CD4-positive, CD25-positive, alpha-beta regulatory T cell (primary cell): ENCODE measurements at regions not wholly inside any gene's neighbourhood (a gene's known extent, or its start where the extent isn't known, plus 50 kb on each side); places are given as distances from the start of the nearest gene placed in this dataset.

ENCODE experiments used
- ATAC-seq, 2 donors: fragments of 150-1000 bp; cut with Tn5 transposase; one replicate each; pipeline ENCODE4 v1.10.0; 2021; ENCODE audit warnings: low read depth in 2 of 2, moderate number of reproducible peaks in 2 of 2, moderate library complexity in 1 of 2
- DNase-seq, 3 donors: peaks; one replicate each; pipeline versions ENCODE4 v3.0.0 to v3.0.0-alpha.2; 2012 to 2022; ENCODE audit warnings: mixed read lengths in 1 of 3
- H3K27ac ChIP-seq: one replicate; pipeline ENCODE4 v1.7.0; 2013; ENCODE audit warnings: mild to moderate bottlenecking, low read length; ENCODE audit not compliant: insufficient read depth, poor library complexity, severe bottlenecking
- H3K27me3 ChIP-seq: one replicate; pipeline ENCODE4 v1.7.0; 2013; ENCODE audit warnings: low read length; ENCODE audit not compliant: control insufficient read depth, insufficient read depth
- H3K36me3 ChIP-seq: one replicate; pipeline ENCODE4 v1.7.0; 2013; ENCODE audit warnings: mild to moderate bottlenecking, low read length, moderate library complexity; ENCODE audit not compliant: control insufficient read depth, insufficient read depth
- H3K4me1 ChIP-seq: 2 replicates; pipeline ENCODE4 v1.7.0; 2013; ENCODE audit warnings: mild to moderate bottlenecking, low read length; ENCODE audit not compliant: insufficient read depth, control insufficient read depth, poor library complexity, severe bottlenecking
- H3K4me3 ChIP-seq: one replicate; pipeline ENCODE4 v1.7.0; 2013; ENCODE audit warnings: low read depth, mild to moderate bottlenecking, low read length, moderate library complexity
- H3K9me3 ChIP-seq, 2 experiments: 1 replicate in 1 of 2; 2 replicates in 1 of 2; pipeline ENCODE4 v1.7.0; 2013; ENCODE audit warnings: low read length in 2 of 2, mild to moderate bottlenecking in 1 of 2, moderate library complexity in 1 of 2; ENCODE audit not compliant: control insufficient read depth in 2 of 2
- H3K27ac Mint-ChIP-seq, 3 donors: one replicate each; pipeline ENCODE4 v1.8.0; 2020 to 2022; ENCODE audit warnings: mild to moderate bottlenecking in 3 of 3, mixed read lengths in 3 of 3, moderate library complexity in 2 of 3
- H3K27me3 Mint-ChIP-seq: one replicate; pipeline ENCODE4 v1.8.0; 2022; ENCODE audit warnings: mild to moderate bottlenecking, mixed read lengths
- H3K36me3 Mint-ChIP-seq: one replicate; pipeline ENCODE4 v1.8.0; 2020; ENCODE audit warnings: mixed read lengths
- H3K4me1 Mint-ChIP-seq, 4 donors: one replicate each; pipeline ENCODE4 v1.8.0; 2020 to 2022; ENCODE audit warnings: mixed read lengths in 4 of 4, mild to moderate bottlenecking in 1 of 4
- H3K4me3 Mint-ChIP-seq, 4 donors: one replicate each; pipeline ENCODE4 v1.8.0; 2020 to 2022; ENCODE audit warnings: mild to moderate bottlenecking in 4 of 4, mixed read lengths in 4 of 4, moderate library complexity in 3 of 4
- H3K9me3 Mint-ChIP-seq, 7 donors: one replicate each; pipeline ENCODE4 v1.8.0; 2020 to 2022; ENCODE audit warnings: mixed read lengths in 7 of 7, mild to moderate bottlenecking in 3 of 7, moderate library complexity in 2 of 7

DNA sequence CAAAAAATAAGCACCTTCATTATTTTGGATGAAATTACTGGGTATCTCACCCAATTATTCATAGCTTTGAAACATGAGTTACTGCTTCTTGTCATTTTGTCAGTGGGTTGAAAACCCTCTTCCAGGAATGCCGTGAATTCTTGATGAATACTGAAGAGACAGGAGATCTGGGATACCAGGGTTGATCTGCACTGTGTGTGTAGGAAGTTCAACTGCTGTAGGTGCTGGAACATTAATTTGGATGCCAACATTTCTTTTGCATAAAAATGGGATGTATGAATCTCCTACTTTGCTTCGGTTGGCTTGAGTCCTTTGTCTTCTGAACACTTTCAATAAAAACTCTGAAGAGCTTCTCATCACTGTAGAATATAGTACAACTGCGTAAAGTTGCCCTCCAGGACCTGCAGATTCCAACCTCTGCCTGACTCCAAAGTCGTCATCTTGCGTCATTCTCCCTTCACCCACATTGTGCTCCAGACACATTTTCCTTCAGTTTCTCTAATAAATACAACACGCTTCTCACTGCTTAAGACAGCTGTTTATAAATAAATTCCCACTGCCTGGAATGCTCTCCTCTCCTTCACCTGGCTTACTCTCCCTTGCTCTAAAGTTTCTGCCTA, 312.7 kb upstream of the TGFBR2 start:
- Histone ChIP-seq H3K27ac (no peak overlapping the region), H3K27me3 (peaks cover 5% of the 10 kb centered on the region), H3K4me3 (no peak overlapping the region), H3K36me3 (no peaks in the 10 kb centered on the region), H3K9me3 (no peaks in the 10 kb centered on the region), H3K4me1 (no peaks in the 10 kb centered on the region)
- H3K9me3 Mint-ChIP-seq: no peaks in the 10 kb centered on the region
- no peaks in the 10 kb centered on the region for H3K36me3 Mint-ChIP-seq
- no peak overlapping the region for H3K27ac Mint-ChIP-seq
- ATAC-seq (no peak), DNase-seq (no peak)
- no peak overlapping the region for H3K4me3 Mint-ChIP-seq
- H3K4me1 Mint-ChIP-seq: peaks cover 0 to 10% (median 6%) of the 10 kb centered on the region in 4 donors
- H3K27me3 Mint-ChIP-seq: peaks cover 6% of the 10 kb centered on the region

- H3K36me3 Mint-ChIP-seq: no peaks in the 10 kb centered on the region
- Histone ChIP-seq H3K4me3 (no peak overlapping the region), H3K9me3 (no peaks in the 10 kb centered on the region), H3K27me3 (peaks cover 5% of the 10 kb centered on the region), H3K27ac (no peak overlapping the region), H3K4me1 (no peaks in the 10 kb centered on the region), H3K36me3 (no peaks in the 10 kb centered on the region)
- H3K9me3 Mint-ChIP-seq: no peaks in the 10 kb centered on the region
- ATAC-seq (no peak), DNase-seq (no peak)
- H3K4me1 Mint-ChIP-seq: peaks cover 0 to 9% (median 4%) of the 10 kb centered on the region in 4 donors
- peaks cover 6% of the 10 kb centered on the region for H3K27me3 Mint-ChIP-seq
- no peak overlapping the region for H3K4me3 Mint-ChIP-seq
- H3K27ac Mint-ChIP-seq: no peak overlapping the region
Measured at GRCh38 chr3:30294241-30294667, 312.1 kb upstream of the TGFBR2 start.

GRCh38 chr3:30297112-30297511, 309.3 kb upstream of the TGFBR2 start:
- Mint-ChIP-seq H3K4me3 (no peak overlapping the region), H3K36me3 (no peaks in the 10 kb centered on the region), H3K9me3 (no peaks in the 10 kb centered on the region), H3K27me3 (peaks cover 6% of the 10 kb centered on the region), H3K27ac (no peak overlapping the region), H3K4me1 (peaks cover 0 to 6% (median 2%) of the 10 kb centered on the region in 4 donors)
- Histone ChIP-seq H3K27me3 (peaks cover 5% of the 10 kb centered on the region), H3K4me3 (no peak overlapping the region), H3K27ac (no peak overlapping the region), H3K9me3 (no peaks in the 10 kb centered on the region), H3K4me1 (no peaks in the 10 kb centered on the region), H3K36me3 (no peaks in the 10 kb centered on the region)
- ATAC-seq: no peak
- DNase-seq: no peak

DNA sequence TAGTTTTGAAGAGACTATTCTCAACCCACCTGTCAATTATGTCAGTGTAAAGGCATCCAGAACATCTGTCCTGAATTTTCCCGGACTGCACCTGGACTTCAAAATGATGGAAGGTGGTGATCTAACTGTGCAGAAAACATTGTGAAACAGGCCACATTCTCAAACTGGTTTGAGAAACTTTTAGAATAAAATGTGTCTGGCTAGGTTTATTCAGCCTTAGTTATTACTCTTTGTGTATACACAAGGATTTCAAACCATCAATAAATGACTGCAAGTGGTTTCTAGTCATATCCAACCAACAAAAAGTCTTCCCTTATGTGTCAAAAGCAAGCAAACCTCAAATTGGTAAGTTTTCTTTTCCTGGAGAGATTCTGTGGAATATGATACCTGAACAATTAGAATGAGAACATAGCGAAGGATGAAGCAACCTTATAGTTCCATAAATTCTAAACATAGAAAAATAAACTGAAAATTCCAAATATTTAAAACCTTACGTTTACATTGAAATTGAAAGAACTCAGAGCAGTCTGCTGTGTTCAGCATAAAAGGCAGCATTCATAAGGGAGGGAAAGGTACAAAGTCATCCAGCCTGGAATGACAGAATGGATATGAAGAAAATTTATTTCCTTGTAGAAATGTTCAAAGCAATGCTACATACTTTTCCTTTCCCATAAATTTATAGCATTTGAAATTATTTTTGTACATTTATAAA, 306.6 kb upstream of the TGFBR2 start:
- Mint-ChIP-seq H3K27me3 (no peaks in the 10 kb centered on the region), H3K36me3 (no peaks in the 10 kb centered on the region), H3K4me3 (no peak overlapping the region), H3K27ac (no peak overlapping the region), H3K9me3 (peaks cover 0 to 5% (median 0%) of the 10 kb centered on the region in 7 donors), H3K4me1 (peaks cover 0 to 5% (median 2%) of the 10 kb centered on the region in 4 donors)
- no peaks in the 10 kb centered on the region for H3K9me3 ChIP-seq
- DNase-seq (no peak), ATAC-seq (no peak)
- no peak overlapping the region for H3K4me3 ChIP-seq
- H3K4me1 ChIP-seq: no peaks in the 10 kb centered on the region
- H3K27me3 ChIP-seq: peaks cover 5% of the 10 kb centered on the region
- no peak overlapping the region for H3K27ac ChIP-seq
- H3K36me3 ChIP-seq: no peaks in the 10 kb centered on the region

- H3K27ac Mint-ChIP-seq: no peak overlapping the region
- Histone ChIP-seq H3K27ac (no peak overlapping the region), H3K9me3 (no peaks in the 10 kb centered on the region), H3K36me3 (no peaks in the 10 kb centered on the region), H3K4me3 (no peak overlapping the region), H3K27me3 (peaks cover 2% of the 10 kb centered on the region), H3K4me1 (no peaks in the 10 kb centered on the region)
- ATAC-seq (no peak), DNase-seq (no peak)
- peaks cover 0 to 5% (median 2%) of the 10 kb centered on the region in 4 donors for H3K4me1 Mint-ChIP-seq
- H3K9me3 Mint-ChIP-seq: peaks cover 0 to 5% (median 2%) of the 10 kb centered on the region in 7 donors
- H3K27me3 Mint-ChIP-seq: no peaks in the 10 kb centered on the region
- H3K4me3 Mint-ChIP-seq: no peak overlapping the region
- H3K36me3 Mint-ChIP-seq: no peaks in the 10 kb centered on the region
Measured at GRCh38 chr3:30300809-30301208, 305.6 kb upstream of the TGFBR2 start.

GRCh38 chr3:30302027-30302426, 304.4 kb upstream of the TGFBR2 start:
- Mint-ChIP-seq H3K4me3 (no peak overlapping the region), H3K27me3 (no peaks in the 10 kb centered on the region), H3K27ac (no peak overlapping the region), H3K9me3 (peaks cover 0 to 9% (median 2%) of the 10 kb centered on the region in 7 donors), H3K4me1 (peaks cover 0 to 5% (median 2%) of the 10 kb centered on the region in 4 donors), H3K36me3 (no peaks in the 10 kb centered on the region)
- ATAC-seq (no peak), DNase-seq (no peak)
- Histone ChIP-seq H3K4me3 (no peak overlapping the region), H3K9me3 (no peaks in the 10 kb centered on the region), H3K27ac (no peak overlapping the region), H3K27me3 (peaks cover 2% of the 10 kb centered on the region), H3K36me3 (no peaks in the 10 kb centered on the region), H3K4me1 (no peaks in the 10 kb centered on the region)

DNA sequence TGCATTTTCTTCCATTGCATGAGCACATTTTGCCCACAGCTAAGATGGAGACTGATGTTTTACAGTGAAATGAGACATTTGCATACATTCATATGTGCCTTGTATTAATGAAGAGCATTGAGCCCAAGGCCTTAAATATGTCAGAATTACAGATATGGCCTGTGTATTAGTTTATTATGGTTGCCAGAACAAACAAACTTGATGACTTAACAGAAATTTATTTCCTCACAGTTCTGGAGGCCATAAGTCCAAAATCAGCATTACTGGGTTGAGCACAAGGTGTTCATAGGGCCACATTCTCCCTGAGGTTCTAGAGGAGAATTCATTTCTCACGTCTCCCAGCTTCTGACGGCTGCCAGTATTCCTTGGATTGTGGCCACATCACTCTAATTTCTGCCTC, 302.6 kb upstream of the TGFBR2 start:
- Mint-ChIP-seq H3K4me1 (peaks cover 0 to 5% (median 2%) of the 10 kb centered on the region in 4 donors), H3K36me3 (no peaks in the 10 kb centered on the region), H3K27me3 (no peaks in the 10 kb centered on the region), H3K27ac (no peak overlapping the region), H3K4me3 (no peak overlapping the region), H3K9me3 (peaks cover 0 to 9% (median 2%) of the 10 kb centered on the region in 7 donors)
- no peaks in the 10 kb centered on the region for H3K27me3 ChIP-seq
- H3K4me1 ChIP-seq: no peaks in the 10 kb centered on the region
- no peaks in the 10 kb centered on the region for H3K9me3 ChIP-seq
- DNase-seq (no peak), ATAC-seq (no peak)
- H3K4me3 ChIP-seq: no peak overlapping the region
- no peak overlapping the region for H3K27ac ChIP-seq
- H3K36me3 ChIP-seq: no peaks in the 10 kb centered on the region

DNA sequence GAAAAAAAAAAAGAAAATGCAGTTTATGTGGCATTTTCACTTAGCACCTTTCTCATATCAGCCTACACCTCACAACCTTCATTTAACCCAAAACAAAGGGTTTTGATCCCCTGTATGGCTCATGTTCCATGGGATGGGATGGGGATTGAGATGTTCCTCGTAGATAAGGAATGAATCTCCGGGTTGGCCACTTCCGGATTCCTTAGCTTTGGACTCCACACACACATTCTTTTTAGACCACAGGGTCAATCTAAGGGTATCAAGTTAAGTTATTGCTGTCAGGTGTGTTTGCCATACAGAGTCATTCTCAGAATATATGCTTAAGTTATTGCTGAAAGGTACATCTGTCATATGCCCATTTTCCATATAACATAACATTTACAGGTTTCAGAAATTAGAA, 301.4 kb upstream of the TGFBR2 start:
- no peak for DNase-seq
- Mint-ChIP-seq H3K27ac (no peak overlapping the region), H3K4me3 (no peak overlapping the region), H3K27me3 (no peaks in the 10 kb centered on the region), H3K9me3 (peaks cover 0 to 9% (median 2%) of the 10 kb centered on the region in 7 donors), H3K4me1 (peaks cover 0 to 2% (median 0%) of the 10 kb centered on the region in 4 donors), H3K36me3 (no peaks in the 10 kb centered on the region)
- H3K9me3 ChIP-seq: no peaks in the 10 kb centered on the region
- no peaks in the 10 kb centered on the region for H3K4me1 ChIP-seq
- no peaks in the 10 kb centered on the region for H3K27me3 ChIP-seq
- ATAC-seq: no peak
- H3K27ac ChIP-seq: no peak overlapping the region
- H3K4me3 ChIP-seq: no peak overlapping the region
- H3K36me3 ChIP-seq: no peaks in the 10 kb centered on the region
